Ishikawa (cell line): ENCODE measurements at regions not wholly inside any gene's neighbourhood (a gene's known extent, or its start where the extent isn't known, plus 50 kb on each side); places are given as distances from the start of the nearest gene placed in this dataset.

Experiments
- CREB1 ChIP-seq: IDR thresholded peaks from 2 replicates; pipeline ENCODE4 v1.6.1; 2012; ENCODE audit warnings: low read depth
- EP300 ChIP-seq: IDR thresholded peaks from 2 replicates; pipeline ENCODE4 v1.6.1; 2012; ENCODE audit warnings: borderline replicate concordance
- RAD21 ChIP-seq: IDR thresholded peaks from 2 replicates; pipeline ENCODE4 v1.6.1; 2012; ENCODE audit warnings: low read depth
- TAF1 ChIP-seq: IDR thresholded peaks from 2 replicates; pipeline ENCODE4 v1.6.1; 2012; ENCODE audit warnings: low read depth, mild to moderate bottlenecking
- YY1 ChIP-seq: IDR thresholded peaks from 2 replicates; pipeline ENCODE4 v1.6.1; 2012; ENCODE audit warnings: low read depth
- TF ChIP-seq, protein P1 (sequence below): IDR thresholded peaks from 2 replicates; pipeline ENCODE4 v1.6.1; 2012
- TF ChIP-seq, protein P2 (sequence below): IDR thresholded peaks from 2 replicates; pipeline ENCODE4 v1.6.1; 2012

DNA sequence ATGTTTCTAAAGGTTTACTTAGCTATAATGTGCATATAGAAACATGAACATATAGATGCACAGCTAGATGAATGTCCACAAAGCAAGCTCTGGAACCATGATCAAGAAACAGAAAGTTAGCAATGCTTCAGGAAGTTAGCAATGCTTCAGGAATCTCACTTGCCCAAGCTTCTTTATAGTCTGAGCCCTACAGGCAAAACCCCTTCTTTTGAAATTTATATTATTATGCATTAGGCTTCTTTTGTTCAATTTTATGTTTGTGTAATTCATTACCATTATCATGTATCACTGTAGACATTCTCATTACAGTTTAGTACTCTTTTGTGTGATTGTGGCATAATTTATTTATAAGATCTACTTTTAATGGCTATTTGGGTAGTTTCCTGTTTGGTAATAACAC lies 286.4 kb upstream of the BCHE start:
- TF ChIP-seq TAF1: no peak
- no peak for TF ChIP-seq EP300
- TF ChIP-seq CREB1: no peak
- TF ChIP-seq YY1: no peak
- TF ChIP-seq, protein P1, sequence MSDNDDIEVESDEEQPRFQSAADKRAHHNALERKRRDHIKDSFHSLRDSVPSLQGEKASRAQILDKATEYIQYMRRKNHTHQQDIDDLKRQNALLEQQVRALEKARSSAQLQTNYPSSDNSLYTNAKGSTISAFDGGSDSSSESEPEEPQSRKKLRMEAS: no peak
- TF ChIP-seq, protein P2, sequence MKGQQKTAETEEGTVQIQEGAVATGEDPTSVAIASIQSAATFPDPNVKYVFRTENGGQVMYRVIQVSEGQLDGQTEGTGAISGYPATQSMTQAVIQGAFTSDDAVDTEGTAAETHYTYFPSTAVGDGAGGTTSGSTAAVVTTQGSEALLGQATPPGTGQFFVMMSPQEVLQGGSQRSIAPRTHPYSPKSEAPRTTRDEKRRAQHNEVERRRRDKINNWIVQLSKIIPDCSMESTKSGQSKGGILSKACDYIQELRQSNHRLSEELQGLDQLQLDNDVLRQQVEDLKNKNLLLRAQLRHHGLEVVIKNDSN: no peak
- TF ChIP-seq RAD21: no peak
